ENCODE measurements at regions not wholly inside any gene's neighbourhood (a gene's known extent, or its start where the extent isn't known, plus 50 kb on each side); places are given as distances from the start of the nearest gene placed in this dataset.

- H3K36me3 Mint-ChIP-seq (ENCODE audit: insufficient read depth, unreplicated experiment), result no peaks in the 10 kb centered on the region
- POLR2A ChIA-PET, result no interaction called here
- intact Hi-C loops (cut with micrococcal nuclease), result no loop called here
- H3K27ac Mint-ChIP-seq (ENCODE audit: low read depth, unreplicated experiment), result no peak overlapping the region
- BruUV-seq (replicated peaks), result no TSS peak
- TF ChIP-seq CTCF (IDR thresholded peaks at IDR 0.05; ENCODE audit: unreplicated experiment), result no peak
- peaks cover 6% of the 10 kb centered on the region for H3K4me1 Mint-ChIP-seq (ENCODE audit: insufficient read depth, unreplicated experiment)
- no peak overlapping the region for H3K4me3 Mint-ChIP-seq (ENCODE audit: unreplicated experiment)
- H3K27me3 Mint-ChIP-seq (ENCODE audit: insufficient read depth, unreplicated experiment), result no peaks in the 10 kb centered on the region
- CTCF ChIA-PET, result interaction anchor here (0.6 kb wide), 2 partner anchors 15 to 1340 kb away, joined by 3 read pairs; no protein-coding TSS in a partner anchor
- no peaks in the 10 kb centered on the region for H3K9me3 Mint-ChIP-seq (ENCODE audit: unreplicated experiment)
- DNase-seq (ENCODE audit: unreplicated experiment), result no peak
Measured at GRCh38 chr6:74050921-74051320, 354.9 kb downstream of the CD109 start.

GRCh38 chr6:74048387-74048786 lies 352.4 kb downstream of the CD109 start:
- Mint-ChIP-seq H3K27ac (ENCODE audit: low read depth, unreplicated experiment) (no peak overlapping the region), H3K9me3 (ENCODE audit: unreplicated experiment) (no peaks in the 10 kb centered on the region), H3K27me3 (ENCODE audit: insufficient read depth, unreplicated experiment) (no peaks in the 10 kb centered on the region), H3K4me3 (ENCODE audit: unreplicated experiment) (no peak overlapping the region), H3K4me1 (ENCODE audit: insufficient read depth, unreplicated experiment) (peaks cover 12% of the 10 kb centered on the region), H3K36me3 (ENCODE audit: insufficient read depth, unreplicated experiment) (peaks cover 6% of the 10 kb centered on the region)
- no peak for TF ChIP-seq CTCF (IDR thresholded peaks at IDR 0.05; ENCODE audit: unreplicated experiment)
- BruUV-seq (replicated peaks), result no TSS peak
- no peak for DNase-seq (ENCODE audit: unreplicated experiment)
- ChIA-PET CTCF (no interaction called here), POLR2A (interaction anchor here (1.0 kb wide), 1 partner anchor 8 kb away, joined by 3 read pairs; no protein-coding TSS in a partner anchor)
- intact Hi-C loops (cut with micrococcal nuclease), result no loop called here

GRCh38 chr6:74044417-74045096 lies 348.6 kb downstream of the CD109 start:
- TF ChIP-seq CTCF (IDR thresholded peaks at IDR 0.05; ENCODE audit: unreplicated experiment), result no peak
- intact Hi-C loops (cut with micrococcal nuclease), result no loop called here
- POLR2A ChIA-PET, result no interaction called here
- Mint-ChIP-seq H3K27me3 (ENCODE audit: insufficient read depth, unreplicated experiment) (no peaks in the 10 kb centered on the region), H3K9me3 (ENCODE audit: unreplicated experiment) (no peaks in the 10 kb centered on the region), H3K27ac (ENCODE audit: low read depth, unreplicated experiment) (no peak overlapping the region), H3K4me1 (ENCODE audit: insufficient read depth, unreplicated experiment) (peaks cover 12% of the 10 kb centered on the region), H3K36me3 (ENCODE audit: insufficient read depth, unreplicated experiment) (peaks cover 6% of the 10 kb centered on the region), H3K4me3 (ENCODE audit: unreplicated experiment) (no peak overlapping the region)
- no TSS peak for BruUV-seq (replicated peaks)
- DNase-seq (ENCODE audit: unreplicated experiment), result peak; percentile 56
- CTCF ChIA-PET, result interaction anchor here (0.6 kb wide), 3 partner anchors 10 to 148 kb away, joined by 3 read pairs; no protein-coding TSS in a partner anchor

GRCh38 chr6:74041420-74041819 lies 345.4 kb downstream of the CD109 start:
- CTCF ChIA-PET, result no interaction called here
- POLR2A ChIA-PET, result interaction anchor here (0.5 kb wide), 1 partner anchor 53 kb away, joined by 3 read pairs; no protein-coding TSS in a partner anchor
- H3K27ac Mint-ChIP-seq (ENCODE audit: low read depth, unreplicated experiment), result no peak overlapping the region
- no peak overlapping the region for H3K4me3 Mint-ChIP-seq (ENCODE audit: unreplicated experiment)
- H3K27me3 Mint-ChIP-seq (ENCODE audit: insufficient read depth, unreplicated experiment), result no peaks in the 10 kb centered on the region
- intact Hi-C loops (cut with micrococcal nuclease), result no loop called here
- no TSS peak for BruUV-seq (replicated peaks)
- TF ChIP-seq CTCF (IDR thresholded peaks at IDR 0.05; ENCODE audit: unreplicated experiment), result no peak
- H3K9me3 Mint-ChIP-seq (ENCODE audit: unreplicated experiment), result peaks cover 4% of the 10 kb centered on the region
- no peak for DNase-seq (ENCODE audit: unreplicated experiment)
- H3K4me1 Mint-ChIP-seq (ENCODE audit: insufficient read depth, unreplicated experiment), result peaks cover 6% of the 10 kb centered on the region
- peaks cover 6% of the 10 kb centered on the region for H3K36me3 Mint-ChIP-seq (ENCODE audit: insufficient read depth, unreplicated experiment)
